DMS 273 treated with DMSO at 0.1 percent for 48 hours (cell line): ENCODE measurements at regions not wholly inside any gene's neighbourhood (a gene's known extent, or its start where the extent isn't known, plus 50 kb on each side); places are given as distances from the start of the nearest gene placed in this dataset.

Experiments used
- DNase-seq: peaks from one replicate; lab custom pipeline; 2025; lab: John Stamatoyannopoulos, UW

DNA sequence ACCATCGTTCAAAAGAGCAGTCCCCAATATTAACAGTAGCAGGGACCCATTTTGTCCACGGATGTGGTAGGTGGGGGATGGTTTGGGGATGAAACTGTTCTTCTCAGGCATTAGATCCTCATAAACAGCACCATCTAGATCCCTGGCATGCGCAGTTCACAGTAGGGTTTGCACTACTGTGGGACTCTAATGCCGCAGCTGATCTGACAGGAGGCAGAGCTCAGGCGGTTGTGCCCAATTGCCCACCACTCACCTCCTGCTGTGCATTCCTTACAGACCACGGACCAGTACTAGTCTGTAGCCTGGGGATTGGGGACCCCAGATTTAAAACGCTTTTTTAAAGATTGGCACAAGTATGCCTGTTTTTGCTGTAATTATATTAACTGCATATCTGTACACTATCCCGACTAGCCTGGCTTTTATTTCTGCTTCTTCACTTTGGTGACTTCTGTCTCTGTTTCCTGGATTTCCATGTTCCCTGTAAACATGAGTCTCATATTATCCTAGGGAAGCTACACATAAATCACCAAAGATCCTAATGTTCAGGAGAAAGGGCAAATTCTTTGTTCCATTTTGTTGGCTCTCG lies 163.3 kb upstream of the AKR1E2 start:
- DNase-seq = no peak

DNA sequence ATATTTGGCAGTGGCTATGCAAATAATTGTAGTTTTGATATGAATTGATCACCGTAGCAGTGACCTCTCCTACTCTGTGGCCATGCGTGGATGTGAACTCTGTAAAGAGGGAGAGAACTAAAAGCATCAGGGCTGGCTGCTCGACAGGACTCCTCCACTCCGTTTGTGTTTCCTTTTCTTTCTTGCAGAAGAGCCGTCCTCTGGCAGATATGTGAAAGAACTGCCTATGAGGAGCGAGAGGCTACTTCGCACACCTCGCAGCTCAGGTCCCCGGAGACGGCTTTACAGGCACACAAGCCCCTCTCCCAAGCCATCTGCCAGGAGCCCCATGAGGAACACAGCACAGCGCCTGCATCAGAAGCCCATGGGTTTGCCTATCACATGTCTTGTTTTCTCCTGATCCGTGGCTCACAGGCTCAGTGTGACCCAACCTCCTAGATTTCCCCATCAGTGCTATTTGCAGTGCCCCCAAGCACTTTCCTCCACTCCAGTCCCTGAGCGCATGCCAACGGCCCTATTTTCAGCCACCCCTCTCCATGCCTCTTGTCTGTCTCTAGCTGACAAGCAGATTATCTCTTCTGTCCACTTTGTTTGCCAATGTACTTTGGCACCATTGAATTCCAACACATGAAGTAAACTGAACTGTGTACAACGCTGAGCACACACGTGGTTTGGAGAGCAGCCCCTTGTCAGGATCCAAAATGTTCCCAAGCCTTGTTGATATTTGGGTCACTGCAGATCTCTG lies 164.3 kb upstream of the AKR1E2 start:
- DNase-seq = no peak

DNA sequence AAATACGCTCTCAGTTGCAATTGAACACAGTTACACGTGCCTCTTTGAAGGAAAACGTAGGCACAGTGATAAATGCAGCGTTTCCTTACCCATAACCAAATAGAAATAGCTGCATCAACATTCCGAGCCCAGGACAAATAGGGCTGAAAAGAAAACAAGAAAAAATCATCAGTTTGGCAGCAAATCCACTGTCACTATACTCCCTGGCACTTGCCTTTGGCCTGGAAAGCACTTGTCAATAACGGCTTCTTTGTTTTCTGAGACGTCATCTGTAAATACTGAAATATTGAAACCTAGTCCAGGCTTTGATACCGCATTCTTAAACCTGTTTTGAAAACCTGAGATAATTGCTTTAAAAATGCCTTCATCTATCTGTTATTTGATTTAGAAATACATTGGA lies 167.2 kb upstream of the AKR1E2 start:
- DNase-seq = no peak

DNA sequence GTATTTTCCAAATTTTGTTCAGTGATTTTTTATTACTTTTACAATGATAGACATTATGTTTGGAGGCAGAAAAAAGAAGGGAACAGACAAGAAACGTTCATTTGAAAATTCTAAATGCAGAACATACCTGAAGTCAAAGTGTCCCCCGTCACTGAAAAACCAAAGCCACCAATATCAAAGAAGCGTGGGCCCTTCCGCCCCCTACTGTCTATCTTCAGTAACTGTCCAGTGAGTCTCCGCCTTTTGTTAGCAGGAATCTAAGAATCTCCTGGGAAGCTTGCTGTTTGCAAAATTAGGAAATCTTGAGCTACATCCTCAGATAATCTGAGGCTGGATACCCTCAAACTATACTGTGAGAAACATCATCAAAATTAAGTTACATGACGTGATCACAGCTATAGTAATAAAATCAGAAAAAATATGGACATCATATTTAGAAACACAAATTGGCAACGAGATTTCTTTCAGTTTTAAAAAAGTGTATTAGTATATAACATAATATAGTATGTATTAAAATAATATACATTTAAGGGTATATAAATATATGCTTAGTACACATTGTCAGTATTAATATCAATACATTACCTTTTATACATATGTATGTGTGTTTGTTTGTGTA lies 169.3 kb upstream of the AKR1E2 start:
- peak; percentile 6 for DNase-seq

DNA sequence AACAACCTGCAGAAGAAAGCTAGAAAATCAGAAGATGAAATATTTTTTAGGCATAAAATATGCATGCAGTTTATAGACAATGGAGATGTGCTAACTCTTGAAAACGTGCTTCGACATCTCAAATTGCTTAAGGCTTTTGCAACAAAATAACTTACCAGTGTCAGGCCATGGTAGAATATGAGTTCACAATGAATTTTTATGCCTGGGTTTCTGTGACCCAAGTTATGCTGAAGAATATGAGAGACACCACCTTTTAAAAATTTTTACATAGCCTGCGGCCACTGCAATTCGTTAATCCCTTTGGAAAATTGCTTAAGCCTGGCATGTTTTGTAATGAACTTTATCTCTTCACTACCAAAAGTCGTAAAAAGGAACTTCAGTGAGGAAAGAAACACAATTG lies 170.1 kb upstream of the AKR1E2 start:
- no peak for DNase-seq

DNA sequence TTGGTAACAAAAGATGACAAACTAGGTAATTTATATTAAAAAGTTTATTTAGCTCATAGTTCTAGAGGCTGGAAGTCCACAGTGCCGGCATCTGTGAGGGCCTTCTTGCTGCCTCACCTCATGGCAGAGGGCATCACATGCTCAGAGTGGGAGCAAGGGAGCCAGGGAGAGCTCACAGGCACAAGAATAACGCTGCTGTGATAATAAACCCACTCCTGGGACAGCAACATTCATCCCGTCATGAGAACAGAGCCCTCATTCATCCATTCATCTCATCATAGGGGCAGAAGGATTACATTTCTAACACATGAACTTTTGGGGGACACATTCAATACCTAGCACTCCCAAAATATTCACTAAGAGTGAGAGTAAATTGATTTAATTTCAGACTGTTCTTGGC lies 170.6 kb upstream of the AKR1E2 start:
- DNase-seq = no peak

DNA sequence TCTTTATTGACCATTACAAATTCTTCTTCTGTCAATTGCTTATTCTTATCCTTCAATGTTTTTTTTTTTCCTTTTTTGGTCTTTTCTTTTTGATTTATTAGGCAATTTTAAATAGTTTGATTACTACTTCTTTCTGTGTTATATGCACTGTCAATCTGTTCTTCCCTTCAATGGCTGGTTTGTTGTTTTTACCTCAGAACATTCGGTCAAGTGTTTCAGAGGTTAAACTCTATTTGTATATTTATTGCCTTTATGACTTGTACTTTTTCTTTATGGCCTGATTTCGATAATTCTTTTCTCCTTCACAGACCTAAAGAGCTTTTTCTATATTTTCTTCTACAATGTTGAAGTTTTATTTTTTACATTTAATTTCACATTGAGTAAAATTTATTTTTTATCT lies 171.5 kb upstream of the AKR1E2 start:
- no peak for DNase-seq

DNA sequence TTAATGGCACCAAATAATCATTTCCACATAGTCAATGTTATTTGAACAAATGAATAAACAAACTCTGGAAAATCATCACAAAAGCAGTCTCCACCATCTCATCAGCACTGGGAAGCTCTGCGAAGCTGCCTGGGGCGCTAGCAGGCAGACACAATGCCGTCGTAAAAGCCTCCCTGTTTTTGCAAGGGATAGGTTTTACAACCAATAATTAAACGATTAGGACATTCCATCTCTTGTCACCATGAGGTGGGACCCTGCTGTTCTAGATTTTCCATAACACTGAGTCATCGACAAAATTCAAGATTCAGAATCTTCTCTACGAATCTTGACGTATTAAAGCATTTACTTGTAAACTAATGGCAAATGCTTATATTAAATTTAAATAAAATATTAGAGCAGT lies 172.8 kb upstream of the AKR1E2 start:
- no peak for DNase-seq

DNA sequence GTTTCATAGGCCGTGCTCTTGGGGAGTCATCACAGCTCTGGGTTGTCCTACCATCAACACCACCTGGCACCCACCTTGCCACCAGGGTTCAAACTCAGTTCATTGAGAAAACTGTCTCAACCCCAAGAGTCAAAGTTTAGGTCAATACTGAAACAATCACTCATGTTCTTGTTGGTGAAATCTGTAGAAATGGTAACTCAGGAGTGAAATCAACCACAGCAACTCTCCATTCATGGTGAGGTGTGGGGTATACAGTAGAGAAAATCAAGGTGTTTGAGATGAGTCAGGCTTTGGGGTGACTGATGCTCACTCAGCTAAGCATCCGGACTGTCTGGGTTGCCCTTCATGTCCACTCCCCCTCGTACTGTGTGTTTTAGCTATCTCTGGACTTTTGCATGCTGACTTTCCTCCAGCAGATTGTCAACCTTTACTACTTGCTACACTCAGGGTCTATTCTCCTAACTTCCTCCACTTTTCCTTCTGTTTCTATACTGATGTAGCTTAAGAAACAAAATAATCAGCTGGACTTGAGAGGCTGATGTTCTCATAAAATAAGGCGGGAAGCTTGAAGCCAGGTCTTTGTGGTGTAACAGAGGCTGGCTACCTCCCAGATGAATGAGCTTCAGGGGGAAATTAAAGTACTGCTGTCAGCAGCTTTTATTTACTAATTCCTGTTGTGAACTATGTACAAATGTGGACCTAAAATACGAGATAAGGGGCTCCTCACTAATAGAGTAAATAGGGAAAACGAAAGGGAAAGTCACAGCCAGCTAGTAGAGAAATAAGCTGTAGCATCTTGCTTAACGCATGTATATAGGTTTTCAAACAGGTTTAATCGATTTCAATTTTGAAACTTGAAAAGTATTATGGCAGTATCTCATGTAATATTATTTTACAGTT lies 173.6 kb upstream of the AKR1E2 start:
- no peak for DNase-seq

DNA sequence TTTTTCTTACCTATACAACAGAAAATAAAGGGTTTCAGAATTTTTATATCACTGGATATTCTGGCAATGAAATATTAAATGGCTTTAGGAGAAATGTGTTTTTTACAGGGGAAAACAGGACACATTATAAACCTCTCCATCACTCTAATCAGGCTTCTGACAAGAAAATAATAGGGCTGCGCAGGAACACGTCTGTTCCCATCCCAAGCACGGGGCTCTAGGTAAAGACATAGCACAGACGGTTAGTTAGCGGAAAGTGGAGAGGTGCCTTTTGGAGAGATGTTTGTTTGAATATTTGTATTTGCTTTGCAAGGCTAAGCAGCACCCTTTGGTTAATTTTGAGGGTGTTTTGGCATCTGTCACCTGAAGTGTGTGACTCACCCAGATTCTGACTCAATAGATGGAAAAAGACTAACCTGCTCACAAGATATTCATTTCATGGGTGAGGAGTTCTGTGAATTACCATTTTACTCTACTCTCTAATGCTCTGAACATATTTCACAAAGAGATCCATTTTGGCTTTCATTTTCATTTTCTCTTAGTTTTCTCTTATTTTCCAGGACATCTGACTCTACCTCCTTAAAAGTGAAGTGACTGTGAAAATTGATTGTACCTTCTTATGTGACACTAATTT lies 174.5 kb upstream of the AKR1E2 start:
- no peak for DNase-seq

DNA sequence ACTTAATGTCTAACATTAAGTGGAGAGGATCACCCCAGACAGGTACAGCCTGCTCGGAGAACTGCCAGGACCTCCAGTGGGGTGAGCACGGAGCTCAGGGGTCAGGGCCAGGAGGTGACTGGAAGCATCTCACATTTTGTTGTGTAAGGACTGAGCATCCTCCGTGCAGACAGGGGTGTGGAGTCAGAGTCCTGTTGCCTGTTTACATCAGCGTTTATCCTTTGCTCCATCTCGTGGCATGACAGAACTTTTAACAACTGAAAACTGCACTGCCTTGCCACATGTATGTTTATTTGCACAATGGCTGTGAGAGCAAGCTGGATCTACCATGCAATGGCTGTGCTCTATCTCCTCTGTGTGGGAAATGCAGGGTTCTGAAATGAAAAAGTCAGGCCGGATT lies 175.4 kb upstream of the AKR1E2 start:
- no peak for DNase-seq

DNA sequence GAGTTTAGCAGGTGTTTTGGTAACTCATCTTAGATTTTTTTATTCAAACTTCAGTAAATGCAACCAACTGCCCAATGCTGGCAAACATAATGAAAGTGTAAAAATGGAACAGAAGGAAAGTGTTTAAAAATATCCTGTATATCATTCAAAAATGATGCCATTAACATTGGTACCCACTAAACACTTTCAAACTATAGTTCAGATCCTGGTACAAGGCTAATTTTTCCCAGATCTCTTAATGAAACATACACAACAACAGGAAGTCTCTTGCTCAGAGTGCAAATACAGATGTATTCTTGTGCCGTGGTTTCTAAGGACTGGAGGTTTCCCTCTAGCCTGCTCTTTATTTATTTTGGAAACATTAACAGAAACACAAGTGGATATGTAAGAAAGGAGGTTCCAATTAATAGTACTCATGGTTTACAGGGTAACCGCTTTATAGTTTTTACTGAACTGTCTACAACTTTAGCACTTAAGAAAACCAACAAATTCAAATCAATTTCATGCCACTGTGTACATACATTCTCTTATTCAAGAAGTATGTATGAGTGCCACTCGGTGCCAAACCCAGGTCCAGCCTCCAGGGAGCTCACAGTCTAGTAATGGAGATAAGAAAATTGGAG lies 176.0 kb upstream of the AKR1E2 start:
- DNase-seq = no peak

DNA sequence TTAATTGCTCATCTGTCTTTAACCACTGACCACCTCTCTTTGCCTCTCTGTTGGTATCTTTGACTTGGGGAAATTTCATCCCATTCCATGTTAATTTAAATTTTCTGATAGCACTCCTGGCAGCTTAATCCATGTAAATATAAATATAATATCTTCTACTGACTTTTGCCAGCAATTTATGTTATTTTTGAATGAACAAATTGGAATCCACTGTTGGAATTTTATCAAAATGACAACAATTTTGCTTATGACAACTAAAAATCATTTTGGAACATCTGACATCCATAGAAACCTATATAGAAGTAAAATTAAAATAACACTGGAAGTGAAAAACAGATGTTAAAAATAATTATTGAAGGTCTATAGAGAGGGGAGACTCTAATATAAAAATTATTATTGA lies 176.5 kb upstream of the AKR1E2 start:
- no peak for DNase-seq

DNA sequence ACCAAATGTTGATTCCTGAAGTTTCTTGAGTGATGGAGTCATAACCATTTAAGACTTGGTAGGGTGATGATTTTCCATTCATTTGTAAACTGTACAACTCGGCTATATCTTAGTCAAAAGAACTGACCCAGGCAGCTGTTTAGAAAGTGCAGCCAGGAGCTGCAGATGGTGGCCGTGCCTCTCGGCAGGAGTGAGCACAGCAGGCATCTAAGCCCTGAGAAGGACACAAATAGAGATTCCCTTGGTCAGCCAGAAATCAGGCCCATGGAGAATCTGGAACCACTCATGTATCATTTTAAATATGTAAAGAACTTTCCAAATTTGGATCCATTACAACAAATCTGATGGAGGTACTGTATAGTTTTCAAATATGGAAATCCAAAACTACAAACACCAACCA lies 177.0 kb upstream of the AKR1E2 start:
- no peak for DNase-seq

DNA sequence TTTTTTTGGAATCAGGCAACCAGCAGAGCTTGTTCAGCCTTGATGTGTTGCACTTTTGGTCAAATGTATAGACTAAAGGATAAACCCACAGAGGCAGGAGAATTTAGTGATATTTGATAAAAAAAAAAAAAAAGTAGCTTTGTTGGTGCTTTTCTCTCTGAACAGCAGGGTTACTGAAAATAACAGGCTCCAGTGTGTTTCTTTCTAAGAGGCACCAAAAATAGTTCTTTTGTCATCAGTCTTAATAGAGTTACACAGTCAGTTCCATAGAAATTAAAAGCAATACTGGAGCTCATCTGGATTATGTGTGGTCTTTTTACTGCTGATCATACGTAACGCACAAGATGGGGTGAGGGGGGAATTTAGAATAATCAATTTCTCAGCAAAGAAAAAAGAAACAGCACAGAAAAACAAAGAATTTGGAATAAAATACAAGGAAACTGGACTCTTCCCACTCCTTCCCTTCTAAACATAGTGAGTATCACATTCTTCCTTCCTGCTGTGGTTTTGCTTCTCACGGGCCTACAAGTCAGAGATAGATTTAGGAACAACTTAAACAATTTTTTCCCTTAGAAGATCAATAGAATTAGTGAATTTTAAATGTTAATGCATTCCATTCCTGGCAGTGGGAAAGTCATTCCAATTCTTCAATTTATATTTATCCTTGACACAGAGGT lies 178.8 kb upstream of the AKR1E2 start:
- no peak for DNase-seq

DNA sequence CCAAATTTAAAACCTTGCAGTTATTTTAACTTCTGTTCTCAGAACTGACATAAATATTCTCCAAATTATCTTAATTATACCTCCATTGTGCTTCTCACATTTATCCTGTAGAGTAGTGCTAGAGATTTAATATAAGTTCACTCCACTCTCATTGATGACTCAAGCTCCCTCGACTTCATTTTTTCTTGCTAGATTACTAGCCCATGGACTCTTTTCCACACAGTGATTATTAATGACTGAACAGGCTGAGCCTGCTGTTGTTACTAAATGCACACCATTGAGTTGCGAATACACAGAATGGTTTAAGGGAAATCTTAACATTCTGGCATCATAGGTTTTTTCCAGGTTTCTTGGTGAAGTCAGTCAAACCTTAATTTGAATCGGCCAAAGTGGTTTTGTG lies 179.5 kb upstream of the AKR1E2 start:
- no peak for DNase-seq

DNA sequence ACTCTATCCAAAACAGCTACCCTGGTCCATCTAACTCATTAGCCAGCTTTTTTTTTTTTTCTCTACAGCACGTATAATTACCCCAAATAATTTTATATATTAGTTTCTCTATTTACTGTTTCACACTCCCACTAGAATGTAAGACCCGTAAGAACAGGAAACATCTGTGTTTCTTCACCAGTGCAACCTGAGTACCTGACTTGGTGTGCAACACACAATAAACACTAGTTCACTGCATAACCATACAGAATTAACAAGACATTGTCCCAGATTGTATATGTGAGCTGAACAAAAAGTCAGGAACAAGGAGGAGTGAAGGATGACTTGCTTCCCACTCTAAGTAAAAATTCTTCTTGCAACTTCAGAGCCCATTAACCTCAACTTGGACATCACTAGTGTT lies 180.2 kb upstream of the AKR1E2 start:
- DNase-seq = no peak

DNA sequence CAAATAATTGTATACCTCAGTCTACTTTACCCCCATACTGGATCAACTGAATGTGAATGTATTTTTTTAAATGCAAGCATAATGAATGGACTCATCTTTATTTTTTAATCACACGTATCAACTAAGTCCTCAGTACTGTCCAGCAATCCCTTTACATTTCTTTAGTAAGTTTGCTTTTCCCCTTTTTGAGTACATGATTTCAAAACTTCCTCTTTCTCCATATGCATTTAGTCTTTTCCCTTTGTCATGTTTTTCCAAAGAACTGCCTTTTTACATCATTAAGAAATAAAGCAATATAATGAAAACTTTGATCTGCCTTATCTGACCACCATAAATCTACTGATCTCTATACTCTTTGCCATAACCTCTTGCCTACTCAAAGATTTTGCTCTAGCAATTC lies 182.5 kb upstream of the AKR1E2 start:
- no peak for DNase-seq

DNA sequence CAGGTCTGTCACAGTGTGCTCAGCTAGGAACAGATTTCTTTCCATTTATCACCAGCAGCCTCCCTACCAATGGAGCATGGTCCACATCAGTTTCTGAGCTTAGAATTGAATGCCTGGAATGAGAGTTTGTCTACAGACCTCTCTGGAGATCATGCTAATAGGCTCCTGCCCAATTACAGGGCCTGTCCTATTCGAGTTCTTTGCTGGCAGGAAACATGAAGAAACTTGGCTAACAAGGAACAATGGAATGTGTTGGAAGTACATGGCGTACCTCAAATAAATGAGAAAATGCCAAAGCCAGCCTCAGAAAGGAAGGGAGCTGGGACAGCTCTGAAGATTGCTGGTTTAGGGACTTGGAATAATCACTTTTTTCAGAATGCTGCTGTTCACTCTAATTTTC lies 186.0 kb upstream of the AKR1E2 start:
- DNase-seq = no peak

DNA sequence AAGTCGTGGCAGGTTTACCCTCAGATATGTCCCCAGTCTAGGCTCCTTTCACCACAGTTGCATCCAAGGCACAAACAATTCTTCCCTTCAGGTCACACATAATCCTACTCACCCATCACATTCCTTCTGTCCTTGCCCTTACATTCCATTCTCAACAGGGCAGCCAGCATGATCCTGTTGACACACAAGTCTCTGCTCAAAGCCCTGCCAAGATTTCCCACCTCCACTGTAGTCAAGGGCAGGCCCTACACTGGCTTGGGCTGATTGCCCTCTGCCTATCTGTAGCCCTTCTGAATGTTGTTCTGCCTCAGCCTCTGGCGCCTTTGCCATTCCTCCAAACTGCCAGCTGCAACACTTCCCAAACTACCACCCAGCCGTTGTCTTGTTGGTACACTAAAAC lies 187.9 kb upstream of the AKR1E2 start:
- DNase-seq = no peak

DNA sequence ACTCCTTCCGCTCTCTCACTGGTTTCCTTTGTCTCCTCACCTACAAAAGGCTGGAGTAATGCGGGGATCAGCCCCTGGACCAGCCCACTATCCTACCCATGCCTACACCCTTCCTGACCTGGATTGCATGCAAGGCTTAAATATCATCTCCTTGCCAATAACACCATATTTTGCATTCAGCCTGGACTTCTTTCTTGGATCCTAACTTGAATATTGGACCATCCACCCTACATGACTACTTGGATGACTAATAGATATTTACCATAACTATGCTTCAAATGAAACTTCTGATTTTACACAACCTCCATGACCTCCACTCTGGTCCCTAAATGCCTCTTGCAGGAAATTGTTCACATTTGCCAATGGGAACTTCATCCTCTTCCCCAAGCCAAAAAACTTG lies 188.3 kb upstream of the AKR1E2 start:
- no peak for DNase-seq
